SU-DHL-6 (cell line): ENCODE measurements at regions not wholly inside any gene's neighbourhood (a gene's known extent, or its start where the extent isn't known, plus 50 kb on each side); places are given as distances from the start of the nearest gene placed in this dataset.

ENCODE experiments used
- H2AFZ ChIP-seq: fragments of 200-600 bp; sonication (generic); 2 replicates; pipeline ENCODE4 v1.6.1; 2014; ENCODE audit warnings: low read depth, mild to moderate bottlenecking, moderate library complexity, mixed read lengths, antibody characterized with exemption, low read length; ENCODE audit not compliant: severe bottlenecking
- H3F3A ChIP-seq: fragments of 200-600 bp; shearing (Covaris generic); 2 replicates; pipeline ENCODE4 v1.6.0; 2016; ENCODE audit warnings: antibody characterized with exemption, mild to moderate bottlenecking; ENCODE audit not compliant: insufficient read depth
- H3K27ac ChIP-seq: fragments of 200-600 bp; sonication (generic); 2 replicates; pipeline ENCODE4 v1.5.1; 2016; ENCODE audit warnings: low read depth, mild to moderate bottlenecking, low read length, moderate library complexity, mixed read lengths
- H3K27me3 ChIP-seq: fragments of 200-600 bp; sonication (generic), shearing (Covaris generic); 2 replicates; pipeline ENCODE4 v1.6.0; 2014; ENCODE audit warnings: mild to moderate bottlenecking, low read length
- H3K36me3 ChIP-seq: fragments of 200-600 bp; sonication (generic); 2 replicates; pipeline ENCODE4 v1.6.1; 2014; ENCODE audit warnings: mild to moderate bottlenecking, low read length, mixed read lengths
- H3K4me2 ChIP-seq: fragments of 300-600, 200-600 bp; shearing (Covaris generic), sonication (generic); 2 replicates; pipeline ENCODE4 v1.6.0; 2014; ENCODE audit warnings: low read length, low read depth, mild to moderate bottlenecking; ENCODE audit not compliant: poor library complexity, severe bottlenecking
- H3K4me3 ChIP-seq: fragments of 200-600 bp; sonication (generic); 2 replicates; pipeline ENCODE4 v1.5.1; 2014; ENCODE audit warnings: antibody characterized with exemption, low read length, mild to moderate bottlenecking, mixed read lengths; ENCODE audit not compliant: insufficient read depth, poor library complexity, severe bottlenecking
- H3K79me2 ChIP-seq: fragments of 200-600 bp; sonication (generic); 2 replicates; pipeline ENCODE4 v1.6.1; 2014; ENCODE audit warnings: mild to moderate bottlenecking, low read length, moderate library complexity; ENCODE audit not compliant: insufficient read depth
- H3K9ac ChIP-seq: fragments of 200-600 bp; sonication (generic); 2 replicates; pipeline ENCODE4 v1.7.0; 2014; ENCODE audit warnings: mild to moderate bottlenecking, low read length
- H3K9me2 ChIP-seq: fragments of 200-600 bp; sonication (generic); replicated peaks from 2 replicates; pipeline ENCODE4 v1.6.1; 2014; ENCODE audit warnings: low read length; ENCODE audit not compliant: insufficient read depth
- H3K9me3 ChIP-seq: fragments of 200-600 bp; sonication (generic); 2 replicates; pipeline ENCODE4 v1.6.1; 2014; ENCODE audit warnings: low read length, mixed read lengths; ENCODE audit not compliant: insufficient read depth
- H4K20me1 ChIP-seq: fragments of 200-600 bp; sonication (generic); 2 replicates; pipeline ENCODE4 v1.6.1; 2014; ENCODE audit warnings: low read depth, mild to moderate bottlenecking, antibody characterized with exemption, low read length, moderate library complexity, mixed read lengths
- CTCF ChIP-seq: fragments of 200-600 bp; sonication (generic); IDR thresholded peaks from one replicate; pipeline ENCODE4 v1.5.1; 2017; ENCODE audit warnings: antibody characterized with exemption, mild to moderate bottlenecking, low read length, moderate library complexity; ENCODE audit not compliant: insufficient read depth, poor library complexity, severe bottlenecking
- EZH2phosphoT487 ChIP-seq: fragments of 200-600 bp; sonication (generic), shearing (Covaris generic); conservative IDR thresholded peaks from 2 replicates; pipeline ENCODE4 v1.6.1; 2018; ENCODE audit warnings: mild to moderate bottlenecking, antibody characterized with exemption, low read length, moderate library complexity, mixed read lengths

- no peaks in the 10 kb centered on the region for H3K36me3 ChIP-seq
- TF ChIP-seq EZH2phosphoT487 (no peak), CTCF (no peak)
- no peak overlapping the region for H3K9ac ChIP-seq
- H3K27ac ChIP-seq: no peak overlapping the region
- H3K27me3 ChIP-seq: no peaks in the 10 kb centered on the region
- H3F3A ChIP-seq: no peaks in the 10 kb centered on the region
- H3K79me2 ChIP-seq: no peaks in the 10 kb centered on the region
- no peaks in the 10 kb centered on the region for H3K9me3 ChIP-seq
- H3K9me2 ChIP-seq: no peaks in the 10 kb centered on the region
- no peak overlapping the region for H3K4me2 ChIP-seq
- H4K20me1 ChIP-seq: no peaks in the 10 kb centered on the region
- H2AFZ ChIP-seq: no peak overlapping the region
- H3K4me3 ChIP-seq: no peak overlapping the region
Observed at GRCh38 chr17:33832262-33832661, 422.8 kb upstream of the CCL2 start.

- Histone ChIP-seq H3K27ac (no peak overlapping the region), H3K9ac (no peak overlapping the region), H3K4me2 (no peak overlapping the region), H3F3A (no peaks in the 10 kb centered on the region), H3K27me3 (no peaks in the 10 kb centered on the region), H3K79me2 (no peaks in the 10 kb centered on the region), H3K4me3 (no peak overlapping the region), H3K36me3 (no peaks in the 10 kb centered on the region), H4K20me1 (no peaks in the 10 kb centered on the region), H3K9me2 (no peaks in the 10 kb centered on the region), H2AFZ (no peak overlapping the region), H3K9me3 (no peaks in the 10 kb centered on the region)
- TF ChIP-seq CTCF (no peak), EZH2phosphoT487 (no peak)
Observed at GRCh38 chr17:33837281-33837680, 417.8 kb upstream of the CCL2 start.

- no peaks in the 10 kb centered on the region for H3F3A ChIP-seq
- TF ChIP-seq EZH2phosphoT487 (no peak), CTCF (no peak)
- H3K36me3 ChIP-seq: no peaks in the 10 kb centered on the region
- H3K4me3 ChIP-seq: no peak overlapping the region
- no peak overlapping the region for H2AFZ ChIP-seq
- H3K4me2 ChIP-seq: no peak overlapping the region
- no peaks in the 10 kb centered on the region for H3K9me2 ChIP-seq
- no peak overlapping the region for H3K27ac ChIP-seq
- no peaks in the 10 kb centered on the region for H4K20me1 ChIP-seq
- no peaks in the 10 kb centered on the region for H3K79me2 ChIP-seq
- H3K27me3 ChIP-seq: no peaks in the 10 kb centered on the region
- H3K9me3 ChIP-seq: no peaks in the 10 kb centered on the region
- H3K9ac ChIP-seq: no peak overlapping the region
Observed at GRCh38 chr17:33838281-33838680, 416.8 kb upstream of the CCL2 start.

- Histone ChIP-seq H4K20me1 (no peaks in the 10 kb centered on the region), H3F3A (no peaks in the 10 kb centered on the region), H3K4me2 (no peak overlapping the region), H3K27me3 (no peaks in the 10 kb centered on the region), H2AFZ (no peak overlapping the region), H3K9ac (no peak overlapping the region), H3K79me2 (no peaks in the 10 kb centered on the region), H3K4me3 (no peak overlapping the region), H3K27ac (no peak overlapping the region), H3K36me3 (no peaks in the 10 kb centered on the region), H3K9me2 (no peaks in the 10 kb centered on the region), H3K9me3 (no peaks in the 10 kb centered on the region)
- TF ChIP-seq EZH2phosphoT487 (no peak), CTCF (no peak)
Observed at GRCh38 chr17:33847900-33848299, 407.2 kb upstream of the CCL2 start.
